ENCODE measurements at regions not wholly inside any gene's neighbourhood (a gene's known extent, or its start where the extent isn't known, plus 50 kb on each side); places are given as distances from the start of the nearest gene placed in this dataset.

DNA sequence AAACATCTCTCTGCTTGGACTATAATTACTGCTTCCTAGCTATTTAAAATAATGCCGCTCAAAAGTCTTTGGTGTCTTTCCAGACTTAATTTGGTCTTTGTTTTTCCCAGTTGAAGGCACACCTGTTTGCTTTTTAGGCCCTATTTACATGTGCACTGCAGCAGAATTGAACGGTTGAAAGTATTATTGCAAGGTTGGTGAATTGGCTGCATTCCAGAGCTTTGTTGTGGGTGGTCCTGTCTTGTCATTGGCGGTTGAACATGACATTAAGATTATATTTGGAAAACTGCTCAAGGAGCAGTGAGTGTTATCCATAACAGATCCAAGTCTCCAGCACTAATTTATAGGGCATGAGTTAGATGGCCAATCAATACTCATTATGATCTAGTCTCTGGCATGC, 656.3 kb downstream of the PTPRC start:
- Mint-ChIP-seq H3K27ac (no peak overlapping the region), H3K27me3 (ENCODE audit: insufficient read depth) (no peaks in the 10 kb centered on the region), H3K36me3 (ENCODE audit: low read depth) (no peaks in the 10 kb centered on the region), H3K4me1 (peaks cover 12% of the 10 kb centered on the region), H3K4me3 (no peak overlapping the region), H3K9me3 (no peaks in the 10 kb centered on the region)
- Histone ChIP-seq H3K27me3 (ENCODE audit: control insufficient read depth, insufficient read depth, low read length, poor library complexity, severe bottlenecking) (no peaks in the 10 kb centered on the region), H3K9ac (ENCODE audit: extremely low read depth, low read length, poor library complexity, severe bottlenecking) (no peak overlapping the region), H3K4me1 (ENCODE audit: control insufficient read depth, insufficient read depth, low read length) (peaks cover 9% of the 10 kb centered on the region), H3K9me3 (ENCODE audit: control insufficient read depth, low read length) (no peaks in the 10 kb centered on the region), H3K27ac (ENCODE audit: low read depth, low read length) (no peak overlapping the region), H3K36me3 (ENCODE audit: control insufficient read depth, insufficient read depth, low read length) (no peaks in the 10 kb centered on the region), H3K4me3 (ENCODE audit: low read length) (no peak overlapping the region)
- TF ChIP-seq, protein P1, sequence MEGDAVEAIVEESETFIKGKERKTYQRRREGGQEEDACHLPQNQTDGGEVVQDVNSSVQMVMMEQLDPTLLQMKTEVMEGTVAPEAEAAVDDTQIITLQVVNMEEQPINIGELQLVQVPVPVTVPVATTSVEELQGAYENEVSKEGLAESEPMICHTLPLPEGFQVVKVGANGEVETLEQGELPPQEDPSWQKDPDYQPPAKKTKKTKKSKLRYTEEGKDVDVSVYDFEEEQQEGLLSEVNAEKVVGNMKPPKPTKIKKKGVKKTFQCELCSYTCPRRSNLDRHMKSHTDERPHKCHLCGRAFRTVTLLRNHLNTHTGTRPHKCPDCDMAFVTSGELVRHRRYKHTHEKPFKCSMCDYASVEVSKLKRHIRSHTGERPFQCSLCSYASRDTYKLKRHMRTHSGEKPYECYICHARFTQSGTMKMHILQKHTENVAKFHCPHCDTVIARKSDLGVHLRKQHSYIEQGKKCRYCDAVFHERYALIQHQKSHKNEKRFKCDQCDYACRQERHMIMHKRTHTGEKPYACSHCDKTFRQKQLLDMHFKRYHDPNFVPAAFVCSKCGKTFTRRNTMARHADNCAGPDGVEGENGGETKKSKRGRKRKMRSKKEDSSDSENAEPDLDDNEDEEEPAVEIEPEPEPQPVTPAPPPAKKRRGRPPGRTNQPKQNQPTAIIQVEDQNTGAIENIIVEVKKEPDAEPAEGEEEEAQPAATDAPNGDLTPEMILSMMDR (conservative IDR thresholded peaks at IDR 0.05): no peak
- 94% methylated on average over 3 of the region's 3 CpGs; no CpG with 5 or more reads in 1 of the 2 experiments for WGBS, 2 experiments (ENCODE audit: insufficient coverage in 1 of 2, insufficient read length in 1 of 2)
- DNase-seq: no peak

DNA sequence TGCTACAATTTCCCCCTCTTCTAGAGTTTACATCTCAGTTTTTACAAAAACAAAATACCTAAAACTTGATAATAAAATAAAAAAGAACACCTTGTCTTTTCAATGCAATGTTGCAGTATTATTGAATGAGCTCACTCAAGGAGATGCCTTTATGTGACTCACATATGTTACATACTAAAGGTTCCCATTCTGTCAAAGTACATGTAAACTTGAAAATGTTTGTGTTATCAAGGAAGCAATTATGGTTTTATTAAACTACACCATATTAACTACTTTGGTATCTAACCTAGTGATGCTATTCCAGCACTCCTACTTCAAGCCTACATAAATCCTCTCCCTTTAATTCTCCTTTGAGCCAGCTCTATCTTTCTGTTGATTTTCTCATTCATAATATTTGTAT, 658.3 kb downstream of the PTPRC start:
- H3K4me1 Mint-ChIP-seq: peaks cover under 1% of the 10 kb centered on the region
- no peak for DNase-seq
- H3K9ac ChIP-seq (ENCODE audit: extremely low read depth, low read length, poor library complexity, severe bottlenecking): no peak overlapping the region
- H3K9me3 ChIP-seq (ENCODE audit: control insufficient read depth, low read length): no peaks in the 10 kb centered on the region
- no peaks in the 10 kb centered on the region for H3K36me3 ChIP-seq (ENCODE audit: control insufficient read depth, insufficient read depth, low read length)
- no peak overlapping the region for H3K4me3 ChIP-seq (ENCODE audit: low read length)
- H3K27ac Mint-ChIP-seq: no peak overlapping the region
- no peak overlapping the region for H3K27ac ChIP-seq (ENCODE audit: low read depth, low read length)
- no peaks in the 10 kb centered on the region for H3K27me3 ChIP-seq (ENCODE audit: control insufficient read depth, insufficient read depth, low read length, poor library complexity, severe bottlenecking)
- H3K4me1 ChIP-seq (ENCODE audit: control insufficient read depth, insufficient read depth, low read length): no peaks in the 10 kb centered on the region
- TF ChIP-seq, protein P1 (conservative IDR thresholded peaks at IDR 0.05): no peak
- no peaks in the 10 kb centered on the region for H3K27me3 Mint-ChIP-seq (ENCODE audit: insufficient read depth)
- no peaks in the 10 kb centered on the region for H3K9me3 Mint-ChIP-seq
- no peaks in the 10 kb centered on the region for H3K36me3 Mint-ChIP-seq (ENCODE audit: low read depth)
- no peak overlapping the region for H3K4me3 Mint-ChIP-seq

DNA sequence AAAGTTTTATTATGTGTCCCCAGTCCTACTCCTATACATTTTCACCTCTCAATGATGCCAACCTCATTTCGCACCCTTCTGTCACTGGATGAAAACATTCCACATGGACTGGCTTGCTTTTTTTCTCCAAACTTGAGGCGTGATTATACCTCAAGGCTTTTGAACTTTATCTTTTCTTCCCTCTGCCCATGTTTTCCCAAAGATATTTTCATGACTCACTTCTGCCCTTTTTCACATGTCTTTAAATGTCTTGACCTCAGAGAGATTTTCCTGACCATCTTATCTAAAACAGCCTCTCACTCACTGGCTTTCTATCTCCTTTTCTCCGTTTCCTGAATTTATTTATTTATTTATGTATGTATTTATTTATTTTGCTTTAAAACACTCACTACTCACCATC, 659.0 kb downstream of the PTPRC start:
- H3K9ac ChIP-seq (ENCODE audit: extremely low read depth, low read length, poor library complexity, severe bottlenecking): no peak overlapping the region
- Mint-ChIP-seq H3K36me3 (ENCODE audit: low read depth) (no peaks in the 10 kb centered on the region), H3K9me3 (no peaks in the 10 kb centered on the region), H3K27ac (no peak overlapping the region), H3K27me3 (ENCODE audit: insufficient read depth) (no peaks in the 10 kb centered on the region), H3K4me3 (no peak overlapping the region), H3K4me1 (no peaks in the 10 kb centered on the region)
- no peaks in the 10 kb centered on the region for H3K36me3 ChIP-seq (ENCODE audit: control insufficient read depth, insufficient read depth, low read length)
- DNase-seq: no peak
- H3K27me3 ChIP-seq (ENCODE audit: control insufficient read depth, insufficient read depth, low read length, poor library complexity, severe bottlenecking): no peaks in the 10 kb centered on the region
- WGBS, 2 experiments (ENCODE audit: insufficient coverage in 1 of 2, insufficient read length in 1 of 2): 86 to 95% methylated on average over 2 of the region's 3 CpGs
- H3K4me3 ChIP-seq (ENCODE audit: low read length): no peak overlapping the region
- no peaks in the 10 kb centered on the region for H3K4me1 ChIP-seq (ENCODE audit: control insufficient read depth, insufficient read depth, low read length)
- TF ChIP-seq, protein P1 (conservative IDR thresholded peaks at IDR 0.05): no peak
- no peak overlapping the region for H3K27ac ChIP-seq (ENCODE audit: low read depth, low read length)
- H3K9me3 ChIP-seq (ENCODE audit: control insufficient read depth, low read length): no peaks in the 10 kb centered on the region

Data from endodermal cell (in vitro differentiated cells).